ENCODE measurements at regions not wholly inside any gene's neighbourhood (a gene's known extent, or its start where the extent isn't known, plus 50 kb on each side); places are given as distances from the start of the nearest gene placed in this dataset.

GRCh38 chr10:120735315-120735714 is 115.8 kb upstream of the WDR11 start:
- TF ChIP-seq CTCF (conservative IDR thresholded peaks at IDR 0.05 in 1 of 2, IDR thresholded peaks at IDR 0.05 in 1 of 2; ENCODE audit: low read depth in 1 of 2, low read length in 2 of 2) (no peak), EZH2 (IDR thresholded peaks at IDR 0.05; ENCODE audit: low read length, missing control alignments) (no peak)

Data from fibroblast of lung (primary cell).